T-cell (primary cell): ENCODE measurements at regions not wholly inside any gene's neighbourhood (a gene's known extent, or its start where the extent isn't known, plus 50 kb on each side); places are given as distances from the start of the nearest gene placed in this dataset.
A peak's percentile ranks its signal among the peaks of the same experiment; 100 is the strongest.

Experiments
- ATAC-seq, 4 experiments: fragments of 200-7000 bp in 3 of 4; fragments of 150-1000 bp in 1 of 4; cut with Tn5 transposase; replicated peaks in 1 of 4; 1 replicate in 3 of 4; 2 replicates in 1 of 4; pipeline ENCODE4 v1.10.0; 2021; ENCODE audit warnings: moderate library complexity in 3 of 4, mild to moderate bottlenecking in 2 of 4, moderate number of reproducible peaks in 1 of 4
- CTCF ChIA-PET, 2 donors: fragments of 300-600 bp; sonication (Branson Sonifier 250); formaldehyde crosslinking; loops; one replicate each; lab custom pipeline; 2022; ENCODE audit warnings: antibody characterized with exemption in 2 of 2; lab: Charles Lee
- POLR2A ChIA-PET, 2 donors: fragments of 300-600 bp; sonication (Branson Sonifier 250); formaldehyde crosslinking; loops; one replicate each; lab custom pipeline; 2022; ENCODE audit warnings: antibody characterized with exemption in 2 of 2; lab: Charles Lee
- DNase-seq, 35 experiments: peaks; one replicate each; pipeline versions ENCODE4 v3.0.0 to v3.0.0-alpha.2; 2013 to 2023
- H3K27ac ChIP-seq: one replicate; pipeline ENCODE4 v1.5.1; 2013; ENCODE audit warnings: low read length
- H3K27me3 ChIP-seq, 2 experiments: replicated peaks in 1 of 2; 1 replicate in 1 of 2; 2 replicates in 1 of 2; pipeline versions ENCODE4 v1.6.1 to v1.7.0; 2013; ENCODE audit warnings: low read length in 1 of 2, mixed read lengths in 1 of 2; ENCODE audit not compliant: control insufficient read depth in 2 of 2, insufficient read depth in 2 of 2; ENCODE audit errors: extremely low read depth in 1 of 2
- H3K36me3 ChIP-seq, 2 donors: 1 replicate in 1 of 2; 2 replicates in 1 of 2; pipeline versions ENCODE4 v1.6.1 to v1.7.0; 2013; ENCODE audit warnings: low read length in 1 of 2; ENCODE audit not compliant: control insufficient read depth in 2 of 2, insufficient read depth in 1 of 2; ENCODE audit errors: extremely low read depth in 1 of 2
- H3K4me1 ChIP-seq, 2 experiments: 1 replicate in 1 of 2; 2 replicates in 1 of 2; pipeline versions ENCODE4 v1.6.1 to v1.7.0; 2013; ENCODE audit warnings: low read length in 2 of 2, mixed read lengths in 1 of 2; ENCODE audit not compliant: insufficient read depth in 2 of 2, control insufficient read depth in 1 of 2; ENCODE audit errors: extremely low read depth in 1 of 2
- H3K4me3 ChIP-seq, 2 donors: 1 replicate in 1 of 2; 2 replicates in 1 of 2; pipeline versions ENCODE4 v1.5.1 to v1.7.0; 2013; ENCODE audit warnings: mild to moderate bottlenecking in 2 of 2, low read length in 1 of 2, moderate library complexity in 1 of 2; ENCODE audit not compliant: control insufficient read depth in 1 of 2; ENCODE audit errors: extremely low read depth in 1 of 2
- H3K9me3 ChIP-seq: 2 replicates; pipeline ENCODE4 v1.7.0; 2013
- H3K27ac Mint-ChIP-seq, 2 donors: one replicate each; pipeline ENCODE4 v1.8.0; 2020 to 2021; ENCODE audit warnings: mild to moderate bottlenecking in 2 of 2, mixed read lengths in 2 of 2
- H3K27me3 Mint-ChIP-seq, 2 donors: one replicate each; pipeline ENCODE4 v1.8.0; 2021 to 2022; ENCODE audit warnings: mixed read lengths in 2 of 2
- H3K36me3 Mint-ChIP-seq: one replicate; pipeline ENCODE4 v1.8.0; 2021; ENCODE audit warnings: mixed read lengths
- H3K4me1 Mint-ChIP-seq, 3 donors: one replicate each; pipeline ENCODE4 v1.8.0; 2020 to 2022; ENCODE audit warnings: mixed read lengths in 3 of 3, mild to moderate bottlenecking in 1 of 3
- H3K4me3 Mint-ChIP-seq, 3 donors: one replicate each; pipeline ENCODE4 v1.8.0; 2020 to 2022; ENCODE audit warnings: mild to moderate bottlenecking in 3 of 3, mixed read lengths in 3 of 3, moderate library complexity in 3 of 3
- H3K9me3 Mint-ChIP-seq, 3 donors: one replicate each; pipeline ENCODE4 v1.8.0; 2020 to 2022; ENCODE audit warnings: mixed read lengths in 3 of 3
- WGBS: methylation state at CpG from one replicate; pipeline ENCODE4 v1.1.5; 2013; ENCODE audit warnings: missing lambda C conversion rate; ENCODE audit not compliant: insufficient coverage; 5-methylcytosine and 5-hydroxymethylcytosine counted together

DNA sequence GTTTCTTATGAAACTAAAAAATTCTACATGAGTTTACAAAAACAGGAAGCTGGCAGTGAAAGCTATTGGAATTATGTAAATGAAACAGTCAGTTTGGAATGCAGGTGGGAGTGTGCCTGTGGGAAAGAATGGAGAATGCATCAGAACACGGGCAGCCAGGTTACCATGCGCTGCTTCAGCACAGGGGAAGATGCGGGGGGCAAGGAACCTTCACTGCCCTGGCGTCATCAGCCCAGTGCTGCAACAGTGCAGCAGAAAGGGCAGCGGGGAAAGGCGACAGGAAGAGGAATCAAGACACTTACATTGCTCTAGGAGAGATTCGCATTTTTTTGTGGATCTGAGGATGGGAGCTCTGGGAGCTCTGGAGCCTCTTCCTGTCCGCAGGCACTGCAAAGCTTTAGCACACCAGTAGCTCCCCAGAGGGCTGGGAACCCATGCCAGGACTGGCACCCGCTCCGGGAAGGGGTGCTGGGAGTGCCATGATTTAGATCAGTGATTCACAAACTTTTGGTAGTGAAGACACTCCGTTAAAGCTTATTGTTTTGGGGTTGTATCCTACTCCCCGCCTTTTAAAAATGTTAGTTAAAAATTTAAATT is 64.1 kb upstream of the WDR26 start:
- H3K36me3 Mint-ChIP-seq: no peaks in the 10 kb centered on the region
- Histone ChIP-seq H3K4me1 (peaks cover 2 to 24% of the 10 kb centered on the region in 2 experiments), H3K27me3 (peaks cover 0 to 5% of the 10 kb centered on the region in 2 experiments), H3K27ac (peak overlapping the region; percentile 43), H3K36me3 (no peaks in the 10 kb centered on the region), H3K4me3 (no peak overlapping the region), H3K9me3 (no peaks in the 10 kb centered on the region)
- ATAC-seq (peak in 1 of 4 experiments; percentile 34), DNase-seq (no peak)
- 58% methylated on average over 9 of the region's 12 CpGs for WGBS
- peaks cover 29 to 41% (median 35%) of the 10 kb centered on the region in 3 donors for H3K4me1 Mint-ChIP-seq
- POLR2A ChIA-PET: no interaction called here
- H3K9me3 Mint-ChIP-seq: peaks cover 5 to 10% (median 7%) of the 10 kb centered on the region in 3 donors
- H3K27ac Mint-ChIP-seq: peak overlapping the region; percentile 72 to 73
- peak overlapping the region in 2 of 3 donors; percentile 14 to 30 for H3K4me3 Mint-ChIP-seq
- H3K27me3 Mint-ChIP-seq: peaks cover 0 to 3% of the 10 kb centered on the region in 2 donors
- CTCF ChIA-PET: interaction anchor here (0.6 to 2.6 kb wide), 4 partner anchors 8 to 35 kb away, joined by 3 to 13 read pairs (median 4); no protein-coding TSS in a partner anchor

DNA sequence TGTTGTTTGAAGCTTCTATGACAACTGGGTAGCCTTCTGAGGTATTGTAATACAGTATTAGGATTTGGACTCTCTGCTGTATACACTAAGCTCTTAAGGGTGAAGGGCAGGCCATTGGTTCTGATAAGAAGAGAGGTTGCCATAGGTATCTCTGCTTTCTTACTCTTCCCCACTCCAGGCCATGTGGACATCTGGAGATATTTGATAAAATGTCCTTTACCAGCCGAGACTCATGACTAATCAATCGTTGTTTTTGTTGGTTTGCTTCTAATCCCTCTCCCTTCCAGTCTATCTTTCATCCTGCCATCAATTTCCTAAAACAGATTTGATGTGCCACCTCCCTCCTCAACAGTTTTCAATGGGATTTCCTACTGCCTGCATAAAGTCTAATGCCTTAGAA is 64.6 kb upstream of the WDR26 start:
- H3K27me3 ChIP-seq: peaks cover 0 to 6% of the 10 kb centered on the region in 2 experiments
- no peak overlapping the region for H3K4me3 Mint-ChIP-seq
- no peaks in the 10 kb centered on the region for H3K36me3 Mint-ChIP-seq
- peak overlapping the region; percentile 30 to 37 for H3K27ac Mint-ChIP-seq
- no peaks in the 10 kb centered on the region for H3K36me3 ChIP-seq
- WGBS: 17% methylated on average over 1 of the region's 2 CpGs
- peaks cover 0 to 3% of the 10 kb centered on the region in 2 donors for H3K27me3 Mint-ChIP-seq
- H3K9me3 Mint-ChIP-seq: peaks cover 5 to 10% (median 7%) of the 10 kb centered on the region in 3 donors
- DNase-seq: no peak
- no peaks in the 10 kb centered on the region for H3K9me3 ChIP-seq
- H3K27ac ChIP-seq: no peak overlapping the region
- H3K4me1 Mint-ChIP-seq: peaks cover 32 to 43% (median 40%) of the 10 kb centered on the region in 3 donors
- CTCF ChIA-PET: interaction anchor here (0.6 to 2.6 kb wide), 3 partner anchors 14 to 36 kb away, joined by 3 to 13 read pairs (median 4); no protein-coding TSS in a partner anchor
- H3K4me3 ChIP-seq: no peak overlapping the region
- H3K4me1 ChIP-seq: peaks cover 2 to 26% of the 10 kb centered on the region in 2 experiments
- ATAC-seq: no peak
- POLR2A ChIA-PET: no interaction called here

DNA sequence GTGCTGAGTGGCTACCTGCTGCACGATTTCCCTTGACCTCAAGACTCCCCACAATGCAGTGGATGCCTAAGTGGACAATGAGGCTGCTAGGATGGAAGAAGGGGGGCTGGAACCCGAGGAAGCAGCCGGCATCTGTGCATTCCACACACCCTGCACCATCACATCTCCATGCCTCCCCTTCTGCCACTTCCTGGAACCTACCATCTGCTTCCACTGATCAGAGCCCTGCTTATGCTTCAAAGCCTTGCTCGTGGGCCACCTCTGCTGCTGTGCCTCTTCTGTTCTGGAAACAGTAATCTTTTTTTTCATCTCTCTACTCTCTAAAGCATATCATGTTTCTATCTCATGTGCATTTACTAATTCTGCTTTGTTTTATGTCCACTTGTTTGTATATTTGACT is 66.2 kb upstream of the WDR26 start:
- H3K36me3 Mint-ChIP-seq: no peaks in the 10 kb centered on the region
- H3K9me3 Mint-ChIP-seq: peaks cover 5 to 7% (median 5%) of the 10 kb centered on the region in 3 donors
- ChIA-PET POLR2A (no interaction called here), CTCF (interaction anchor here in 1 of 2 donors (0.7 kb wide), 1 partner anchor 335 kb away, joined by 3 read pairs; no protein-coding TSS in a partner anchor)
- 20% methylated on average over 2 of the region's 4 CpGs for WGBS
- peaks cover 0 to 6% of the 10 kb centered on the region in 2 experiments for H3K27me3 ChIP-seq
- peaks cover 32 to 47% (median 40%) of the 10 kb centered on the region in 3 donors for H3K4me1 Mint-ChIP-seq
- no peak overlapping the region for H3K4me3 Mint-ChIP-seq
- peaks cover 0 to 3% of the 10 kb centered on the region in 2 donors for H3K27me3 Mint-ChIP-seq
- DNase-seq (no peak), ATAC-seq (no peak)
- no peak overlapping the region for H3K27ac ChIP-seq
- no peak overlapping the region for H3K4me3 ChIP-seq
- H3K9me3 ChIP-seq: no peaks in the 10 kb centered on the region
- peaks cover 2 to 26% of the 10 kb centered on the region in 2 experiments for H3K4me1 ChIP-seq
- H3K36me3 ChIP-seq: no peaks in the 10 kb centered on the region
- no peak overlapping the region for H3K27ac Mint-ChIP-seq

DNA sequence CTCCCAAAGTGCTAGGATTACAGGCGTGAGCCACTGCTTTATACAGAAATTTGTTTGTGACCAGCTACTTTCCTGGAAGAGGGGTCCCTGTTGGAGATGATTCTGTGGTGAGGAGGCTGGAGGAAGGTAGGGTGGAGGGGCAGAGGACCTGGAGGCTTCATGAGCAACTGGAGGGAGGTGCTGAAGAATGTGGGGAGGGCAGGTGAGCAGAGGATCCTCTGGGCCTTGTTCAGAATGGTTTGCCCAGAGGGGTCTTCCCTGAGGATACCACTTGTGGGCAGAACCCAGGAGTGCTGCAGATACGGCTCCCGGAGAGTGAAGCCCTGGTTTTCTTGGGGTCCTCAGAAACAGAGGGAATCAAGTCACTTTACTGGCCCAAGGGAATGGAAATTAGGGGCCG is 67.2 kb upstream of the WDR26 start:
- ChIA-PET POLR2A (no interaction called here), CTCF (interaction anchor here in 1 of 2 donors (1.3 kb wide), 1 partner anchor 11 kb away, joined by 3 read pairs; no protein-coding TSS in a partner anchor)
- Mint-ChIP-seq H3K9me3 (peaks cover 2 to 4% (median 3%) of the 10 kb centered on the region in 3 donors), H3K27ac (no peak overlapping the region), H3K36me3 (no peaks in the 10 kb centered on the region), H3K4me3 (no peak overlapping the region), H3K4me1 (peaks cover 32 to 45% (median 40%) of the 10 kb centered on the region in 3 donors), H3K27me3 (peaks cover 0 to 3% of the 10 kb centered on the region in 2 donors)
- WGBS: 90% methylated on average over 4 of the region's 4 CpGs
- ATAC-seq: no peak
- no peak overlapping the region for H3K27ac ChIP-seq
- no peaks in the 10 kb centered on the region for H3K9me3 ChIP-seq
- no peak for DNase-seq
- H3K36me3 ChIP-seq: no peaks in the 10 kb centered on the region
- H3K27me3 ChIP-seq: peaks cover 0 to 6% of the 10 kb centered on the region in 2 experiments
- no peak overlapping the region for H3K4me3 ChIP-seq
- H3K4me1 ChIP-seq: peaks cover 2 to 26% of the 10 kb centered on the region in 2 experiments

DNA sequence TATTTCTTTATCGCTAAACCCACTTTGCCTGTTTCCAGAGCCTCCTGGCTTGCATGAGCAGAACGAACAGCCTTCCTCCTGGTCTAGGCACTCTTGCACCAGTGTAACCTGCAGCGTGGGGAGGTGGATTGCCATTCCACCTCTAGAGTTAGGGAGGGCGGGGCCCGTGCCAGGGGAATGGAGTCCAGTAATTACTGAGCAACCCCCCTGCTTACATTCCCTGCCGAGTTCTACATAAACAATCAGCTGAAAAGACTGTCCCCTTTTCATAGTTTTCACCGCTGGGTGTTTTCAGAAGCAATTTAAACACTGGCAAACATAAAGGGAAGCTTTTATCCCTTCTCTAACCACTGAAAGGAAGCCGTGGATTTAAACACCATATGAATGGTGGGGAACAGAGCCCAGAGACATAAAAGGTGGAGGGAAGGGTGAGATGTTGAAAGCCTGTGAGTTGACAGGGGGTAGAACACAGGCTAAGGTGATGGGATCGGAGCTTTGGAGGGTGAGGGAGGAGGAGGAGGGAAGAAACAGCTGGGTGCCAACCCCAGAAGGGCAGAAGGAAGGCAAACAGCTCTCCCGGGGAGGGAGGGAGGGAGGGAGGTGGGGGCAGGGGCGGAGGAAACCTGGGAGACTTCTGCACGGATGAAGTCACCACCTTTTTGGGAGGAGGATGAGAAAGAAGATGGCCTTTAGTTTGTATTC is 68.0 kb upstream of the WDR26 start:
- Histone ChIP-seq H3K4me3 (no peak overlapping the region), H3K4me1 (peaks cover 2 to 24% of the 10 kb centered on the region in 2 experiments), H3K27me3 (peaks cover 0 to 6% of the 10 kb centered on the region in 2 experiments), H3K27ac (no peak overlapping the region), H3K9me3 (no peaks in the 10 kb centered on the region), H3K36me3 (no peaks in the 10 kb centered on the region)
- CTCF ChIA-PET: interaction anchor here in 1 of 2 donors (1.3 kb wide), 1 partner anchor 11 kb away, joined by 3 read pairs; no protein-coding TSS in a partner anchor
- WGBS: 78% methylated on average over 1 of the region's 12 CpGs
- DNase-seq: no peak
- no peak for ATAC-seq
- Mint-ChIP-seq H3K27ac (no peak overlapping the region), H3K9me3 (no peaks in the 10 kb centered on the region), H3K4me3 (no peak overlapping the region), H3K27me3 (peaks cover 0 to 3% of the 10 kb centered on the region in 2 donors), H3K36me3 (no peaks in the 10 kb centered on the region), H3K4me1 (peaks cover 25 to 38% (median 37%) of the 10 kb centered on the region in 3 donors)
- POLR2A ChIA-PET: no interaction called here
